HG03095 (cell line): ENCODE measurements at regions not wholly inside any gene's neighbourhood (a gene's known extent, or its start where the extent isn't known, plus 50 kb on each side); places are given as distances from the start of the nearest gene placed in this dataset.

ENCODE experiments used
- ATAC-seq: cut with Tn5 transposase; IDR thresholded peaks from one replicate; pipeline ENCODE4 v1.9.1; 2021; ENCODE audit warnings: moderate library complexity; ENCODE audit not compliant: unreplicated experiment

DNA sequence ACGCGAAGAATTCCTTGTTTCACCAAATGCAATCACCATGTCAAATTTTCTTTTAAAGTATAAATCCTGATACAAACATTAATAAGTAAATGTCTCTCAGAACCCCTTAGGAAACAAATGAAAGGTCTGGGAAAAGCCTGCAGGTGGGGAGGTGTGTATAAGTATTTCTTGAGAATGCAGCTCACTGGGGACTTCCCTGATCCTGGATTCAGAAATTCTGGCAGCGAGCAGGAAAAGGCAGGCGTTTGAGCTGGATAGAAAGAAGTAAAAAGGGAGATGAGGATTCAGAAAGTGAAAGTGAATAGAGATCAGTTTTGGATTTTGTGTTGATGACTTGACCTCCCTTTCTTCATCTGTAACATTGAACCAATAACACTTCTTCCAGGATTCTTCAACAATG lies 68.3 kb upstream of the CTSC start:
- no peak for ATAC-seq

DNA sequence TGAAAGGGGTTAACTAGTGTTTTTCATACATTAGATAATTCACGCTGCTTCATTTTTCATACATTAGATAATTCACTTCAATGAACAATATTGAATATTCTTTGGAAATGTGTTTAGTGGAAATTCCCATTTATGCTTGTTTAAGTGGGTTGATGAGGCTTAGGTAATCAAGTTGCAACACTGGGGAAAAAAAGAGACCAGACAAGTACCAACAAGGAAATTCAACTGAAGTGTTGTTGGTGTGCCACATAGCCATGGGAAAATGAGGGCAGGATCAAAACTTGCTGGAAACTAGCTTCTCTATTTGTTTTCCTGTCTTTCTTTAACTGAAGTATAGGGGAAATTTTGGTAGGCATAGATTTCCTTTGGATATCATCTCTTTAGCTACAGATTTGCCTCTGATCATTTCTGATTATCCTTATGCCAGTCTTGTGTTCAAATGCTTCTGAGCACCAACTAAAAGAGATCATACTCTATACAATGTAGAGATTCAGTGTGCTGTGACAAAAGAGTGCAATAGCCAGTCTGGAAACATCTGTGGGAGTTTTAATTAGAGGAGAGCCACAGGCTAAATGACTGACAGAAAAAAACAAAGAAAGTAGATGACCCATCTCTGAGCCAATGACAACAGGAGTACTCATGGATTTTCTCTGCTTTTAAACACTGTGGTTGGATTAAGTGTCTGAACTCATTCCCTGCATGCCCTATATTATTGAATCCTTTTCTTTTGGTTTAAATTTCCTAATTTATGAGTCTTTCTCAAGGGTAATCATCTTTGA lies 67.6 kb upstream of the CTSC start:
- no peak for ATAC-seq

DNA sequence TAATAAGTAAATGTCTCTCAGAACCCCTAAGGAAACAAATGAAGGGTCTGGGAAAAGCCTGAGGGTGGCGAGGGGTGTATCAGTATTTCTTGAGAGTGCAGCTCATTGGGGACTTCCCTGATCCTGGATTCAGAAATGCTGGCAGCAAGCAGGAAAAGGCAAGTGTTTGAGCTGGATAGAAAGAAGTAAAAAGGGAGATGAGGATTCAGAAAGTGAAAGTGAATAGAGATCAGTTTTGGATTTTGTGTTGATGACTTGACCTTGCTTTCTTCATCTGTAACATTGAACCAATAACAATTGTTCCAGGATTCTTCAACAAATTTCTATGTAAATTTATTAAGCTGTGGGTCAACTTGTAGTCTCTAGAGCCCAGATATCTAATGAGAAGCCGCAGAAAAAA lies 66.9 kb upstream of the CTSC start:
- ATAC-seq, result no peak

DNA sequence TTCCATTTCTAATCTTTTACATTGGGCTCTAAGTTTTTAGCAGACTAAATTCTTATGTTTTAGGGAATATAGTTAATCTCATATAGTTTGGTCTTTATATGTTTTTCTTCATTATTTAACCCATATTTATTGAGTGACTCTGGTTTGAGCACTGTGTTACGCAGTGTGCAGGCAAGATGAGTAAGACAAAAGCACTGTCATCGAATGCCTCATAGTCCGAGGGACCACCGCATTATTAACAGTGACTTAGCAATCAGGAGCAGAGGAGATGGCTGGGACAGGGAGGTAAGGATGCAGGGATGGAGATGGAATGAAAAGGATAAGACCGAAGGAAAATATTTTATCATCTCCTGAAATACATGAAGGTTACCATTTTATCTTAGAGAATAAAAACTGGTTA lies 65.2 kb upstream of the CTSC start:
- no peak for ATAC-seq

DNA sequence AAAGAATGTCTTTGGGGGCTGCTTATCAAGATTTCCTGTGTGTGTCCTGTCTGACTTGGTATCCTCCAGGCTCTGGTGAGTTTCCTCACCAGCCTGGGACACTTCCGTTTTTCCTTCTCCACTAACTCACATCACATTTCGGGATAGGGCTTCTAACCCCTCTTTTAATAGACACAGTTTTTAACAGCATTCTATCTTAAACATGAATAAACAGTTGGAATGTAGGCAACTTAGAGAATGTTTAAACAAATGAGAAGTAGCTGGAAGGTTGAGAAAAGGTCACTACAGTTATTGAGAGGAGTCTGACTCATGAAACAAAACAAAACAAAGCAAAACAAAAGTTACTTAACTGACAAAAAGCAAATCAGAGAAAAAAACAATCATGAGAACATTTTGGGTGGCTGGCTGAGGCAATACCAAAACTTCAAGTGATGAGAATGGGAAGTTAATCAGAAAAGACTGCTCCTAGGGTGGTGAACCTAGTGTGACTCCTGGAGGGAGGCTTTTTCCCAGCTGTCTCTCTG lies 64.7 kb upstream of the CTSC start:
- no peak for ATAC-seq

DNA sequence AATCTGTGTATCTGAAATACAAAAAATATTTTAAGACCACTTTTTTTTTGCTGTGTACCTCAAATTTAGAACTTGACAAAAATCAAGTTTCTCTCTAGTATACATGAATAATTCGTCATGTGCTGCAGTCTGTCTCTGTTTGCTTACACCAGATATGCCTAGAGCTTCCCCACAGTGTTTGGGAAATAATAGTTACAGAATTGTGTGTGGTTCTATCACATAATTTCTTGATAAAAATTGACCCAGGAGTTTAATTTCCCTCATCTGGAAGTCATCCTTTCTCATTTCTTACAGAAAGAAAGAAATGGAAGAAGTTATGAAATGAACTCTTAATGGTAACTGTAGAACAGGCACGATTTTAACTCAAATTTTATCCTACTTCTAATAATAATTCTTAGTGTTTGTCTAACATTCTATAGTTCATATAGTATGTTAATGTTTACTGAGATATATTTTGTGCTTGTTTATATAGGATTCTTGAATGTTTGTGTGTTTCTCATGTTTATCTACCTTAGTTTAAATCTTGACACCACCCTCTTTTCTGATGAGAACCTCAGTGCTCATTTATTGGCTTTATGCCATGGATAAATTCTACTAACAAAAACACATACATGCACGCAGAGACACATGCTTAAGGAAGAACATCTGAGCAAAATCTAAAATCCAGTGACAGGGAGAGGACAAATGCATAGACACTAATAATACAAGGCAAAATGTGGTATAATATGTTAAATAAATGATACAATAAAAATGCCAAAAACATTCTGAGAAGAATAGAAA lies 61.4 kb upstream of the CTSC start:
- no peak for ATAC-seq

DNA sequence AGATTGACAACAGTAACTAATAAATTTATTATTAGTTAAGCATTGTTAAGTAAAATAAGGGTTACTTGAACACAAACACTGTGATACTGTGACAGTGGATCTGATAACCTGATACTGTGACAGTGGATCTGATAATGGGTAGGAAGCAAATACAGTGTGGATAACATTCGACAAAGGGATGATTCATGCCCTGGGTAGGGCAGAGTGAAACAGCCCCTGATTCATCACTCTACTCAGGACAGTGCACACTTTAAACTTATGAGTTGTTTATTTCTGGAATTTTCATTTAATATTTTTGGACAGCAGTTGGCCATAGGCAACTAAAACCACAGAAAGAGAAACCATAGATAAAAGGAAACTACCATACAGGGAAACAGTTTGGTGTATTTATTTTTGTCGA lies 60.8 kb upstream of the CTSC start:
- ATAC-seq, result no peak

DNA sequence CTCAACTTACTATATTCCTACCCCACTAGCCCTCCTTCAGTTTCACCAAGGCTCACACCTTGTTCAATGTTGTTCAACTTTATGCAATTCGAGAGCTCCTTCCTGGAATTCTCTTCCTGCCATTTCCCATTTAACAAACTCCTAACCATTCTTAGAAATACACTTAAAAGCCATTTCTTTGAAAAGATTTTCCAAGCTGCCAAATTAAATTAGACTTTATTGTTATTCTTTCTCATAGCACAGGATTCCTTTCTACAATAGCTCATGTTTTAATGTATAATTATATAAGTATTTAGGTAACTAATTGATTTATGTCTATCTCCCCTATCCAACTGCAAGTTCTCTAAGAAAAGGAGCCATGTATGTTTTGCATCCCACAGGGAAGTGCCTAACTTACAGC lies 52.7 kb upstream of the CTSC start:
- no peak for ATAC-seq

DNA sequence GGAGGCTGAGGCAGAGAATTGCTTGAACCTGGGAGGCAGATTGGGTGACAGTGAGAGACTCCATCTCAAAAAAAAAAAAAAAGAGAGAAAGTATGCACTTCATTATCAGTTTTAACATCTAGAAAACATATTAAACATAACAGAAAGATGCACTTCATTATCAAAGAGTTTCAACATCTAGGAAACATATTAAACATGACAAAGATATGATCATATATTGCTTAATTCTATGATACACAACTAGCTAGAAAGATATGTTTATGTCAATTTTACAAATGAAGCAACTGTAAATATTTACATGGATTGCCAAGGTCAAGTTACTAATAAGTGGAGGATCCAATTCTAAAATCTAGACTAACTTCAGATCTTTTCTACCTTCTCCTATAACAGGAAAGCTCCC lies 50.4 kb upstream of the CTSC start:
- no peak for ATAC-seq
